Duodenal mucosa (tissue), 2 donors: ENCODE measurements at regions not wholly inside any gene's neighbourhood (a gene's known extent, or its start where the extent isn't known, plus 50 kb on each side); places are given as distances from the start of the nearest gene placed in this dataset.

Experiments used
- H3K27ac ChIP-seq: one replicate; pipeline ENCODE4 v1.7.0; 2013; ENCODE audit warnings: low read depth, low read length
- H3K27me3 ChIP-seq, 2 donors: one replicate each; pipeline ENCODE4 v1.7.0; 2013; ENCODE audit warnings: low read length in 2 of 2, control low read depth in 1 of 2; ENCODE audit not compliant: insufficient read depth in 2 of 2, control insufficient read depth in 1 of 2
- H3K36me3 ChIP-seq, 2 donors: one replicate each; pipeline ENCODE4 v1.7.0; 2013; ENCODE audit warnings: low read length in 2 of 2, control low read depth in 1 of 2; ENCODE audit not compliant: insufficient read depth in 2 of 2, control insufficient read depth in 1 of 2
- H3K4me1 ChIP-seq, 2 donors: one replicate each; pipeline ENCODE4 v1.7.0; 2013; ENCODE audit warnings: low read length in 2 of 2, control low read depth in 1 of 2; ENCODE audit not compliant: insufficient read depth in 2 of 2, control insufficient read depth in 1 of 2
- H3K4me3 ChIP-seq, 2 donors: one replicate each; pipeline ENCODE4 v1.7.0; 2013; ENCODE audit warnings: low read length in 2 of 2, low read depth in 1 of 2
- H3K9ac ChIP-seq, 2 donors: one replicate each; pipeline ENCODE4 v1.7.0; 2013; ENCODE audit warnings: low read length in 2 of 2, low read depth in 1 of 2
- H3K9me3 ChIP-seq, 2 donors: one replicate each; pipeline ENCODE4 v1.7.0; 2013; ENCODE audit warnings: low read length in 2 of 2, control low read depth in 1 of 2; ENCODE audit not compliant: control insufficient read depth in 1 of 2

DNA sequence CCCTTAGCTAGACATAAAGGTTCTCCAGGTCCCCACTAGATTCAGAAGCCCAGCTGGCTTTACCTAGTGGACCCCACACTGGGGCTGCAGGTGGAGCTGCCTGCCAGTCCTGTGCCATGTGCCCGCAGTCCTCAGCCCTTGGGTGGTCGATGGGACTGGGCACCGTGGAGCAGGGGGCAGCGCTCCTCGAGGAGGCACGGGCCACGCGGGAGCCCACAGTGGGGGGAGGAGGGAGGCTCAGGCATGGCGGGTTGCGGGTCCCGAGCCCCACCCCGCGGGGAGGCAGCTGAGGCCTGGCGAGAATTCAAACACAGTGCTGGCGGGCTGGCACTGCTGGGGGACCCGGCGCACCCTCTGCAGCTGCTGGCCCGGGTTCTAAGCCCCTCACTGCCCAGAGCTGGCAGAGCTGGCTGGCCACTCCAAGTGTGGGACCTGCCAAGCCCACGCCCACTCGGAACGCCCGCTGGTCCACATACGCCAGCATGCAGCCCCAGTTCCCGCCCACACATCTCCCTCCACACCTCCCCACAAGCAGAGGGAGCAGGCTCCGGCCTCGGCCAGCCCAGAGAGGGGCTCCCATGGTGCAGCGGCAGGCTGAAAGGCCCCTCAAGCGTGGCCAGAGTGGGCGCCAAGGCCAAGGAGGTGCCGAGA is 119.7 kb upstream of the NRXN1 start:
- no peak overlapping the region for H3K4me3 ChIP-seq
- no peak overlapping the region for H3K27ac ChIP-seq

DNA sequence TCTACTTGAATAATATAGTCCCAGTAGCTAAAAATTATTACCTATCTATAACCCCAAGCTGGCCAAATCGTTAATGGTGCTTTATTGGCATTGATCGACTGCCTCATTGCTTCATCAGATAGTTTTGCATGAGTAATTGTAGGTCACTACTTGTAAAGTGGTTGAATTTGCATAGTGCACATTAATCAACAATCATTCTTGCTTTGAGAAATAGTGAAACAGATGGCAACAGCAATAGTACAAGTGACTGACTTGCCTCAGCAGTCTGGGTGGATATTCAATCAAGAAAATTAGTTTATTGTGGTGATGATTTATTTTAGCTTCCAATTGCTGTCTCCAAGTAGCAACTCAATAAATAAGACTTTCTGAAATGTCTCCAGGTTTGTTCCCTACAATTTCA is 117.8 kb upstream of the NRXN1 start:
- H3K4me1 ChIP-seq, result no peaks in the 10 kb centered on the region
- no peaks in the 10 kb centered on the region for H3K27me3 ChIP-seq

More for the DNA sequence above, 119.7 kb upstream of the NRXN1 start:
- H3K9me3 ChIP-seq, result peaks cover 0 to 6% of the 10 kb centered on the region in 2 donors
- no peaks in the 10 kb centered on the region for H3K27me3 ChIP-seq
- no peaks in the 10 kb centered on the region for H3K4me1 ChIP-seq
- H3K36me3 ChIP-seq, result no peaks in the 10 kb centered on the region
- H3K9ac ChIP-seq, result no peak overlapping the region

DNA sequence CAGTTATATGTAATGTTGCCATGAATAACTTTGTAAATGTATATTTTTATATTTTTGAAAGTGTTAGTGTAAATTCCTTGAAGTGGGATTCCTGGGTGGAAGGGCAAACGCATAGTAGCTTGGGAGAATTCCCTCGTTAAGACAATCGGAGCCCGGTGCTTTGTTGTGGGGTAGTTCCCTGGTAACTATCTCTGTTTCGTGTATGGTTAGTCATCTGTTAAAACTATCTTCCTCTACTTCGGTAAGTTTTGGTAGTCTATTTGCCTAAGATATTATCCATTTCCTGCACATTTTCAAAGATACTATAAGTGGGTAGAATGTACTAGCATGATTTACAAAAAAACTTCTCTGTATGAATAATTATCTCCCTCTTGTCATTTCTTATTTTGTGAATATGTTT is 113.8 kb upstream of the NRXN1 start:
- Histone ChIP-seq H3K27ac (no peak overlapping the region), H3K4me3 (no peak overlapping the region), H3K4me1 (no peaks in the 10 kb centered on the region), H3K36me3 (no peaks in the 10 kb centered on the region), H3K9me3 (no peaks in the 10 kb centered on the region), H3K27me3 (no peaks in the 10 kb centered on the region), H3K9ac (no peak overlapping the region)

More for the DNA sequence above, 117.8 kb upstream of the NRXN1 start:
- no peak overlapping the region for H3K9ac ChIP-seq
- H3K27ac ChIP-seq, result no peak overlapping the region
- no peak overlapping the region for H3K4me3 ChIP-seq
- peaks cover 0 to 6% of the 10 kb centered on the region in 2 donors for H3K9me3 ChIP-seq
- no peaks in the 10 kb centered on the region for H3K36me3 ChIP-seq

DNA sequence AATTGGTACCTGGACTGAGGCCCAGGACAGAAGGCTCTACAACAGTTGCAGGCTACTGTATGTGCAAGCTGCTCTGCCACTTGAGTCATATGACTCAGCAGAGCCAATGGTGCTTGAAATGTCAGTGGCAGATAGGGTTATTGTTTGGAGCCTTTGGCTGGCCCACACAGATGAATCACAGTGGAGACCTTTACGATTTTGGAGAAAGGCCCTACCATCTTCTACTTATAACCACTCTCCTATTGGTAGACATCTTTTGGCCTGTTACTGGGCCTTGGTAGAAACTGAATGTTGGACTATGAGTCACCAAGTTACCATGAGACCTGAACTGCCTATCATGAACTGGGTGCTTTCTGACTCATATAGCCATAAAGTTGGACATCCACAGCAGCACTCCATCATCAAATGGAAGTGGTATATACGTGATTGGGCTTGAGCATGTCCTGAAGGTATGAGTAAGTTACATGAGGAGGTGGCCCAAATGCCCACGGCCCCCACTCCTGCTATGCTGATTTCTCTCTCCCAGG is 88.9 kb upstream of the NRXN1 start:
- Histone ChIP-seq H3K27me3 (no peaks in the 10 kb centered on the region), H3K9me3 (peaks cover 0 to 6% of the 10 kb centered on the region in 2 donors), H3K4me3 (no peak overlapping the region), H3K36me3 (no peaks in the 10 kb centered on the region), H3K9ac (no peak overlapping the region), H3K4me1 (no peaks in the 10 kb centered on the region), H3K27ac (no peak overlapping the region)

- no peaks in the 10 kb centered on the region for H3K27me3 ChIP-seq
- no peak overlapping the region for H3K27ac ChIP-seq
- H3K36me3 ChIP-seq, result no peaks in the 10 kb centered on the region
- H3K9me3 ChIP-seq, result no peaks in the 10 kb centered on the region
- H3K4me3 ChIP-seq, result no peak overlapping the region
- no peak overlapping the region for H3K9ac ChIP-seq
- H3K4me1 ChIP-seq, result no peaks in the 10 kb centered on the region
Measured at GRCh38 chr2:51111532-51111931, 79.6 kb upstream of the NRXN1 start.

DNA sequence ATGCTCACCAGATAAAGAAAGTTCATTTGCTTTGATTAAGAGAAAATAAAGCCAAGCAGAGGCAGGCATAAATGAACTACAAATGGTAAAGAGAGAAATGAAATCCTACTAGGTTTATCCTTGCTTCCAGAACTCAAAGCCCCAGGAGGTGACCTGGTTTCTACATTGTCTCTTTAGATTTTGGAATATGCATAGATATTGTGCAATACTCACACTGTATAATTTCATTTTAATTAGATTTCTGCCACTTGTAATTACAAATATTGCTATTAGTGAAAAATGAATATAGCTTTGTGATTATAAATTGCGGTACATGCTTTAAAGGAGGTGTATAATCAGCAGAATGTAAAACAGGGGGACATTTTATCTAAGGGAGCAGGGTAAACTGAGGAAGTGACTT is 76.9 kb upstream of the NRXN1 start:
- Histone ChIP-seq H3K27me3 (no peaks in the 10 kb centered on the region), H3K4me3 (no peak overlapping the region), H3K9me3 (no peaks in the 10 kb centered on the region), H3K36me3 (no peaks in the 10 kb centered on the region), H3K4me1 (no peaks in the 10 kb centered on the region), H3K27ac (no peak overlapping the region), H3K9ac (no peak overlapping the region)

DNA sequence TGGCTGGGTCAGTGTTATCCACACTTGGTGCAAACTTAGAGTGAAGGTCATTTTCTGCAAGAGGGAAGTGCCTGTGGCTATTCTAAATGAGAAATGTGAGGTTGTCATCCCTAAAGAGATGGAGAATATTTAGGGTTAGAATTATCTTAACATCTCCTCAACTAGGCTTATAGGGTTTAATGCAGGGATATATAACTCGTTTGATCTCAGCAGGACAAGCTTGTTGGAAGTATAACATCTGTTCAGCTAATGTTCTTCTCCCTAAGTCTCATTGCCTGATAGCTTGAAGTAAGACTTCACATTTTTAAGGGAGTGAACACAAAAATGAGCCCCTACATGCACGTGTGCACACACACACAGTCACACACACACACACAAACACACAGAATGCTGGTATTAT is 75.9 kb upstream of the NRXN1 start:
- Histone ChIP-seq H3K9me3 (no peaks in the 10 kb centered on the region), H3K4me1 (no peaks in the 10 kb centered on the region), H3K4me3 (no peak overlapping the region), H3K27ac (no peak overlapping the region), H3K36me3 (no peaks in the 10 kb centered on the region), H3K27me3 (no peaks in the 10 kb centered on the region), H3K9ac (no peak overlapping the region)

DNA sequence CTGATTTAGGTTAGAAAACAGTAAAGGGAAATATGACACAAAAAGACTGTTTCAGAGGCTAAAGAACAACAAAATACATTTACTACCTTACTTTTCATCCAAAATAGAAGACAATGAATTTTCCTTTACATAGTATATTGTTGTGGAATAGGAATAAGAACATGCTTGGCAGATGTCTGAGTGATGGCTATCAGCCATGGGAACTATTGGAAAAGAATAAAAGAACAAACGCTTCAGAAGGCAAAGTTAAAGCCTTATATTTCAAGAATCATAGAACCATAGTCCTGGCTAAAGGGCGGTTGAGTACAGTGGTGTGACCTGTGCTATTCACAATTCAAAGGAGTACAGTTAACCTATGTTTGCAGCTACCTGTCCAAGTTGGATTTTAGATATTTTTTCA is 73.9 kb upstream of the NRXN1 start:
- Histone ChIP-seq H3K27ac (no peak overlapping the region), H3K4me3 (no peak overlapping the region), H3K9ac (no peak overlapping the region)

DNA sequence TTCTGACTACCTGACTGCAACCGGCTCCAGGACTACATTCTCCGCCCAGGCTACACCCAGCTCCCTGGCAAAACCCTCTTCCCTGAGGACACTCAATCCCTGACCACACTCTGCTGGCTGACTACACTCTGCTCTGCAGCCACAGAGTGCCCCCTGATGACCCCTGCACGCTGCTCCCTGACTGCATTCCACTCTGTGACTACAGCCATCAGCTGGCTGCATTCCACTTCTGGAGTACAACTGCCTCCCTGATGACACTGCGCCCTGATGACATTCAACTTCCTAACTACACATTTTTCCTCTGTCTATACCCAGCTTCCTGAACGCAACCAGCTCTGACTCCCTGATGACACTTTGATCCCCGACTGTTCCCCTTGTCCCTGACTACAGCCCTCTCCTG is 71.3 kb upstream of the NRXN1 start:
- Histone ChIP-seq H3K9me3 (no peaks in the 10 kb centered on the region), H3K4me1 (no peaks in the 10 kb centered on the region), H3K36me3 (no peaks in the 10 kb centered on the region), H3K9ac (no peak overlapping the region), H3K27me3 (no peaks in the 10 kb centered on the region), H3K4me3 (no peak overlapping the region), H3K27ac (no peak overlapping the region)

More for the DNA sequence above, 73.9 kb upstream of the NRXN1 start:
- no peaks in the 10 kb centered on the region for H3K9me3 ChIP-seq
- H3K27me3 ChIP-seq, result no peaks in the 10 kb centered on the region
- H3K36me3 ChIP-seq, result no peaks in the 10 kb centered on the region
- no peaks in the 10 kb centered on the region for H3K4me1 ChIP-seq

- Histone ChIP-seq H3K9ac (no peak overlapping the region), H3K9me3 (peaks cover 0 to 3% of the 10 kb centered on the region in 2 donors), H3K4me3 (no peak overlapping the region), H3K27ac (no peak overlapping the region), H3K36me3 (no peaks in the 10 kb centered on the region), H3K27me3 (no peaks in the 10 kb centered on the region), H3K4me1 (no peaks in the 10 kb centered on the region)
Measured at GRCh38 chr2:51093016-51093415, 61.1 kb upstream of the NRXN1 start.
